ENCODE measurements at regions not wholly inside any gene's neighbourhood (a gene's known extent, or its start where the extent isn't known, plus 50 kb on each side); places are given as distances from the start of the nearest gene placed in this dataset.

DNA sequence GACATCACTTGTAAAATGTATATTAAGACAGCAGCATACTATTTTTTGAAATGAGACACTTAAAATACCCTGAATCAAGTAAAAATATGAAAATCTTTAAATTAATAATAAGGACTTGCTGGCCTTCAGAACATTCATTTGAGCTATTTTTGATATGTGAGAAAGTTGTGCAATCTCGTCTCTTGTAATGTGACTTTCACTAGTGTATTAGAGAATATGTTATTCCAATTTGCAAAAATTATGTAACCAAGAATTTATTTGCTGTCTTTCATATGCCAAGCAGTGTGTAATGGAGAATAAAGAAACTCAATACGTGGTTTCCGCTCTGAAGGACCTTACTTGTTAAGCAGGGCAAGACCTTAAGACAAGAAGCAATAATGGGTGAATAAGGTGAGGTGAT lies 375.0 kb upstream of the RUNX1 start:
- Histone ChIP-seq H4K20me1 (ENCODE audit: control insufficient read depth, insufficient read depth, low read depth, low read length) (no peaks in the 10 kb centered on the region), H3K79me2 (ENCODE audit: control insufficient read depth, low read length) (no peaks in the 10 kb centered on the region), H3K4me1 (ENCODE audit: control insufficient read depth, low read length) (no peaks in the 10 kb centered on the region), H3K9me2 (replicated peaks; ENCODE audit: control insufficient read depth, low read length) (no peaks in the 10 kb centered on the region), H3F3A (ENCODE audit: control insufficient read depth, insufficient read depth) (no peaks in the 10 kb centered on the region), H3K27me3 (ENCODE audit: control insufficient read depth, low read length) (peaks cover 21% of the 10 kb centered on the region), H3K36me3 (ENCODE audit: control insufficient read depth, low read length) (no peaks in the 10 kb centered on the region), H3K4me2 (ENCODE audit: low read length) (no peak overlapping the region), H3K4me3 (ENCODE audit: low read length) (no peak overlapping the region), H3K9me3 (ENCODE audit: control insufficient read depth, insufficient read depth, low read length) (no peaks in the 10 kb centered on the region), H3K27ac (ENCODE audit: low read depth, low read length) (no peak overlapping the region)
- TF ChIP-seq, protein P1, sequence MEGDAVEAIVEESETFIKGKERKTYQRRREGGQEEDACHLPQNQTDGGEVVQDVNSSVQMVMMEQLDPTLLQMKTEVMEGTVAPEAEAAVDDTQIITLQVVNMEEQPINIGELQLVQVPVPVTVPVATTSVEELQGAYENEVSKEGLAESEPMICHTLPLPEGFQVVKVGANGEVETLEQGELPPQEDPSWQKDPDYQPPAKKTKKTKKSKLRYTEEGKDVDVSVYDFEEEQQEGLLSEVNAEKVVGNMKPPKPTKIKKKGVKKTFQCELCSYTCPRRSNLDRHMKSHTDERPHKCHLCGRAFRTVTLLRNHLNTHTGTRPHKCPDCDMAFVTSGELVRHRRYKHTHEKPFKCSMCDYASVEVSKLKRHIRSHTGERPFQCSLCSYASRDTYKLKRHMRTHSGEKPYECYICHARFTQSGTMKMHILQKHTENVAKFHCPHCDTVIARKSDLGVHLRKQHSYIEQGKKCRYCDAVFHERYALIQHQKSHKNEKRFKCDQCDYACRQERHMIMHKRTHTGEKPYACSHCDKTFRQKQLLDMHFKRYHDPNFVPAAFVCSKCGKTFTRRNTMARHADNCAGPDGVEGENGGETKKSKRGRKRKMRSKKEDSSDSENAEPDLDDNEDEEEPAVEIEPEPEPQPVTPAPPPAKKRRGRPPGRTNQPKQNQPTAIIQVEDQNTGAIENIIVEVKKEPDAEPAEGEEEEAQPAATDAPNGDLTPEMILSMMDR (IDR thresholded peaks at IDR 0.05; ENCODE audit: low read depth, low read length, poor library complexity, severe bottlenecking), result no peak
- TF ChIP-seq EZH2phosphoT487 (IDR thresholded peaks at IDR 0.05; ENCODE audit: borderline replicate concordance, low read length), result no peak

DNA sequence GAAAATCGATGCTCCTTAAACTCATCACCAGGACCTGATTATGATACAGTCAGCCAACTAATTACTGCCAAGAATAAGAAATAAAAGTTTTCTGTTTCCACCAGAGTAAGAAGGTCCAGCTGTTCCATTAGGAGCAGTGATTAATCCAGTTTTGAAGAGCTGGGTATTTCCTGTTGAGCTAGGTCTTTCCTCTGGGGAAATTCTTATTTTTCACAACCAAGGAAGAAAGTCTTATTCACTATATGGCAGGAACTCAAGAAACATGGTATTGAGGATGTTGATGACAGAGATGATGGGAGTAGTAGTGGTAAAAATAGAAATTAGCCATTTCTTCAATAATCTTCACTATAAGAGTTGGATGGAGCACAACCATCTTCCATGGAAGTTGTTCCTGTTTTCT lies 374.6 kb upstream of the RUNX1 start:
- H3K36me3 ChIP-seq (ENCODE audit: control insufficient read depth, low read length), result no peaks in the 10 kb centered on the region
- no peaks in the 10 kb centered on the region for H3K9me2 ChIP-seq (replicated peaks; ENCODE audit: control insufficient read depth, low read length)
- H3K4me1 ChIP-seq (ENCODE audit: control insufficient read depth, low read length), result no peaks in the 10 kb centered on the region
- H3K4me3 ChIP-seq (ENCODE audit: low read length), result no peak overlapping the region
- H3K9me3 ChIP-seq (ENCODE audit: control insufficient read depth, insufficient read depth, low read length), result no peaks in the 10 kb centered on the region
- H3K27me3 ChIP-seq (ENCODE audit: control insufficient read depth, low read length), result peaks cover 21% of the 10 kb centered on the region
- H4K20me1 ChIP-seq (ENCODE audit: control insufficient read depth, insufficient read depth, low read depth, low read length), result no peaks in the 10 kb centered on the region
- no peaks in the 10 kb centered on the region for H3F3A ChIP-seq (ENCODE audit: control insufficient read depth, insufficient read depth)
- H3K79me2 ChIP-seq (ENCODE audit: control insufficient read depth, low read length), result no peaks in the 10 kb centered on the region
- TF ChIP-seq EZH2phosphoT487 (IDR thresholded peaks at IDR 0.05; ENCODE audit: borderline replicate concordance, low read length), result no peak
- TF ChIP-seq, protein P1 (IDR thresholded peaks at IDR 0.05; ENCODE audit: low read depth, low read length, poor library complexity, severe bottlenecking), result no peak
- no peak overlapping the region for H3K4me2 ChIP-seq (ENCODE audit: low read length)
- no peak overlapping the region for H3K27ac ChIP-seq (ENCODE audit: low read depth, low read length)

- Histone ChIP-seq H3K9me2 (replicated peaks; ENCODE audit: control insufficient read depth, low read length) (no peaks in the 10 kb centered on the region), H3K9me3 (ENCODE audit: control insufficient read depth, insufficient read depth, low read length) (no peaks in the 10 kb centered on the region)
Measured at GRCh38 chr21:35422011-35422410, 372.9 kb upstream of the RUNX1 start.

More at GRCh38 chr21:35422011-35422410, 372.9 kb upstream of the RUNX1 start:
- Histone ChIP-seq H3F3A (ENCODE audit: control insufficient read depth, insufficient read depth) (no peaks in the 10 kb centered on the region), H3K4me3 (ENCODE audit: low read length) (no peak overlapping the region), H3K4me2 (ENCODE audit: low read length) (no peak overlapping the region), H3K4me1 (ENCODE audit: control insufficient read depth, low read length) (no peaks in the 10 kb centered on the region), H3K27me3 (ENCODE audit: control insufficient read depth, low read length) (peaks cover 9% of the 10 kb centered on the region), H3K79me2 (ENCODE audit: control insufficient read depth, low read length) (no peaks in the 10 kb centered on the region), H3K36me3 (ENCODE audit: control insufficient read depth, low read length) (no peaks in the 10 kb centered on the region), H3K27ac (ENCODE audit: low read depth, low read length) (no peak overlapping the region), H4K20me1 (ENCODE audit: control insufficient read depth, insufficient read depth, low read depth, low read length) (no peaks in the 10 kb centered on the region)
- no peak for TF ChIP-seq EZH2phosphoT487 (IDR thresholded peaks at IDR 0.05; ENCODE audit: borderline replicate concordance, low read length)
- TF ChIP-seq, protein P1 (IDR thresholded peaks at IDR 0.05; ENCODE audit: low read depth, low read length, poor library complexity, severe bottlenecking), result no peak

All from DOHH2 (cell line).